HG03066 (cell line): ENCODE measurements at regions not wholly inside any gene's neighbourhood (a gene's known extent, or its start where the extent isn't known, plus 50 kb on each side); places are given as distances from the start of the nearest gene placed in this dataset.

ENCODE experiments used
- ATAC-seq: cut with Tn5 transposase; IDR thresholded peaks from one replicate; pipeline ENCODE4 v1.9.1; 2021; ENCODE audit warnings: low read depth; ENCODE audit not compliant: unreplicated experiment

DNA sequence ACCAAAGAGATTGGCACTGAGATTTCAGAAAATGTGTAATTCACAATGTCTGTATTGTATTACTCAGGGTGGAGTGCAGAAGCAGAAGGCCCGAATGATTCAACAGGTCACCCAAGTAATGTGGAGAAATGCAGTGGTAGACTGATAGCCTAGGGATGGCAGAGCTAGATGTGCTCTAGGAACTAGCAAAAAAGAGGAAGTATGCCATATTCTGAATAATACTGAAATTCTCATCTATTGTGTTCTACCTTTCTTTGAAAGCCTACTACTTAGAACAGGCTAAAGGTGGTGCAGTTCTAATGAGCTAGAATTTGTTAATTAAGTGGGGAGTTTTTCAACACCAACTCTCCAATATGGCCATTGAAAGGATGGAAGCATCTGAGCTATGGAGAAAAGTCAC is 1449.8 kb upstream of the MIR17HG start:
- no peak for ATAC-seq

DNA sequence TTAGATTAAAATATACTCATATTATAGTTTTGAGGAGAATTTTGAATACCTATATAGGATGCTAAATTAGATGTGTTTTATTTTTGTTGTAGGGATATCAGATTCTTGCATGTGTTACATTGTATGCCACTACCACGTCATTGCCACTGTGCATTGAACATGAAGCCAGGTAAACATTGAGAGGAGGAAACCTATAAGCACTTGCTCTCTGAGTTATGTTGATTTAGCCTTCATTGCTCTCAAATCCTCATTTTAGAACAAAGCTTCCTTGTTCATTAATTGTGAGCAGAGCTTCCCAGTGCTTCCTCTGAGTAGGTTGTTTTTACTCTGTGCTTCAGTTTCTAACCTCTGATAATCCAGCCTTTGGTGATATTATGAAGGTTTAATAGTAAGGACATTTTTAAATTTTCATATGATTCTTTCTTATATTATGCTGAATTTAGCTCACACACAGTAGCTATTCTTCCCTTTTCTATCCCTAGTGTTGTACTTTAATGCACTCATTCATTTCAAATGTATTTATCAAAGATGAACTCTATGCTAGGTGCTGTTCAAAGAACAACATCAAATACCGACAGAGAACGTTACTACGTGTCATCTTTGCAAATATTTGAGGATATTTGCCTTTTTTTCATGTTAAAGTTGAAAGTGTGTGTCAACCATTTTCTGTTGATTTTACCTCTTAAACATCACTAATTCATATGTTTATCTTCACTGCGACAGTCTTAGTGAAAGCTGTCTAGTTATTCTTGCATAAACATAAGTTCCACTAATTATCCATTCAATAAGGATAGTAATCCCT is 1448.0 kb upstream of the MIR17HG start:
- ATAC-seq, result no peak

DNA sequence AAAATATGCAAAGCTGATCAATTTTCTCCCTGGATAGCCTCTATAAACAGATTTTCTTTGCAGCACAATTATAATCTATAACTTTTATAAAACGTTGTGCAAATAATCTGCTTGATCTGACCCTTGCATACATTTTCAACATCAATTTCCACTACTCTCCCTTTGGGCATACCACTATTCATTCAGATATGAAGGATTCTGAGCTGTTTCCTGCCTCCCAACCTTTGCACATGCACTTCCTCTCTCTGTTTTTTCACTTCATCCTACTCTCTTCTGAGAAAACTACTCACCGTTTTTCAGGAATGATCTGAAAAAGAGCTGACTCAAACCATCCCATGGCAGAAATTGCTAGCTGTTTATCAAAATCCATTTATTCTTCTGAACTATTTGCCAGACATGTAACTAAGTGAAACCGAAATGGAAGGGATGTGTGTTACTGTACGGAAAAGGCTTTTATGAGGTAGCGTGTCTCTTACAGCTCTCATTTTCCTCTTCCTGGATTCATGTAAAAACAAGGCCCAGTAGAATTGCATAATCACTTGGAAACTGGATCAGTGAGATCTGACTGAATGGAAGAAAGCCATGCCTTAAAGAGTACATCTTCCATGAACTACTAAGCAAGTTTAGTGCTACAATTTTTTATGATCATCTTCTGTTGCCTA is 1447.3 kb upstream of the MIR17HG start:
- no peak for ATAC-seq

DNA sequence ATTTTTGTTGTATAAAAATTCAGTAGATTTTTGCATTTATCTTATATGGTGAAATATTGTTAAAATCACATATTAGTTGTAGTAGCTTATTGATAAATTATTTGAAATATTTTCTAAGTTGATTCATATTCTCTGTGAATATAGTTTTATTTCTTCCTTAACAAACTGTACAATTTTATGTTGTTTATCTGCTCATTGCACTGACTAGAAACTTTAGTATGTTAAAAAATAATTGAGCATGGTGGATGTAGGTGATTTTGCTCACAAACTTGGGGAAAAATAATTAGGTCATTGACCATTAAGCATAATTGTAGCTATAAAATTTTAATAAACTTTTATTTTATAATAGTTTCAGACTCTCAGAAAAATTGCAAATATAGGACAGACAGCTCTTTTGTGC is 1445.3 kb upstream of the MIR17HG start:
- no peak for ATAC-seq

DNA sequence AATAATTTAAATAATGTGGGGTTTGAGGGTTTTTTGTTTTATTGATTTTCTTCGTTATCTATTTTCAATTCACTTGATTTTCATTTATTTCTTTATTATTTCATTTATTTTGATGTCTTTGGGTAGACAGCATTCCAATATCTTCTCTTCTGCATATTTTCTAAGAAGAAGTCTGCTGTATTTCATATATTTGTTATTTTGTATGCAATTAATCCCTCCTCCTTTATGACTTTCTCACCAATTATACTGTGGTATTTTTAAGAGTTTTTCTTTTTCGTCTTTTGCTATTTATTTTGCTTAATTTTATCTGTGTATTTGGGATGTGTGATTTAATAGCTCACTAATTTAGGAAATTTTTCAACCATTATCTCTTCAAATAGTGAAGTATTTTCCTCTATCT is 1444.4 kb upstream of the MIR17HG start:
- ATAC-seq, result no peak

DNA sequence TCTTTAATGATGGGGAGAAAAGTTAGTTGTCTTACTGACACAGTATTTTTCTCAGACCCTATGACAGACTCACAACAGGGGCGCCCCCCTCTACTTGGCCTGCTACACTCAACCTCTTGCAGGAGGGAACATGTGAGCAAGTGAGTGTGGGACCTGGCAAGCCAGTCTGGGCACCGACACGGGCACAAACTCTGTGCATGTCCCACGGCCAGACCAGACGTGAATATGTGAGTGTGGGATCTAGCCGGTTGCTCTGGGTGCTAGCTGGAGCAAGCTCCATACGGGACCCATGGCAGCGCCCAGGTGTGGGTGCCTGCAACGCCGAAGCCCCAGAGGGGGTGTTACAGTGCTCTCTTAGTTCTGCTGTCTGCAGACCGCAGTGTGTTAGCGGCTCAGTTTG is 1437.3 kb upstream of the MIR17HG start:
- no peak for ATAC-seq

DNA sequence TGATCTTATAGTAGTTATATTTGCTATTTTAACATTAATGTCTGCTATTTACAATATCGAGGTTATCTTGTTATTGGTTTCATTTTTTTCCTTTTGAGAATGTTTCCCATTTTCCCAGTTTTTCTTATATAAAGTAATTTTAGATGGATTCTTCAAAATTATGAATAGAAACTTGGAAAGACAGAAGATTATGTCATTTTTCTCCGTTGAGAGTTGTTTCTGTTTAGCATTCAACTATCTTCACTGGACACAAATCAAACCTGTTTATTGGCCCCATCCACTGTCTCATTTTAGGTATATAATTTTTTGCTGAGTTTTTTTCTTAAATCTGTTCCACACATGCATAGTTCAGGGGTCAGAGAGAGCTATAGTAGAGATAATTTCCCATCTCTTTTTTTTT is 1430.9 kb upstream of the MIR17HG start:
- no peak for ATAC-seq

DNA sequence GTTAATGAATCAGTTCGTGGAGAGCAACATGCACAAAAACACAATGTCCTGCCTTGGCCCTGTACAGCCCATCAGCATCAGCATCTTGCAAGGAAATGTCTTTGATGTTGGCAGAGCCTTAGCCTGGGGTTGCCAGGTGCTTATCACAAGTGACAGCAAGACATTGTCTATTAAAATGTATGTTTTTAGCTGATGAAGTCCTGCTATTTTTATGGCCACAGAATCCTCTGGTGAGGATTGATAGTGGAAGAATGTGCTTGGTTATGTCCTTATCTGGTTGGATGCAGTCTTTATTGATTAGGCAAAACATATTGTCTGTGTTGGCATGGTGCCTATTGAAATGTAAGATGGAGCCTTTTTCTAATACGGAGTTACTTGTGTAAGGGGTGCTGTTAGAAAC is 1427.0 kb upstream of the MIR17HG start:
- no peak for ATAC-seq

DNA sequence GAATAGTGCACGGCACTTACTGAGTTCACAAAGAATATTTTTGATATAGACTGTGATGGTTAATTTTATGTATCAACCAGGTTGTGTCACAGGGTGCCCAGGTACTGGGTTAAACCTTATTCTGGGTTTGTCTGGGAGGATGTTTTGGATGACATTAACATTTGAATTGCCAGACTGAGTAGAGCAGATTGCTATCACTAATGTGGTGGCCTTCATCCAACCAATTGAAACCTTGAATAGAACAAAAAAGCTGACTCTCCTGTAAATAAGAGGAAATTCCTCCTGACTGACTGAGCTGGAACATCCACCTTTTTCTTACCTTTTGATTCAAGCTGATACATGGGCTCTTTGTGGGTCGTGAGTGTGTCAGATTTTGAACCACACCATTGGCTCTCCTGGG is 1424.4 kb upstream of the MIR17HG start:
- no peak for ATAC-seq

DNA sequence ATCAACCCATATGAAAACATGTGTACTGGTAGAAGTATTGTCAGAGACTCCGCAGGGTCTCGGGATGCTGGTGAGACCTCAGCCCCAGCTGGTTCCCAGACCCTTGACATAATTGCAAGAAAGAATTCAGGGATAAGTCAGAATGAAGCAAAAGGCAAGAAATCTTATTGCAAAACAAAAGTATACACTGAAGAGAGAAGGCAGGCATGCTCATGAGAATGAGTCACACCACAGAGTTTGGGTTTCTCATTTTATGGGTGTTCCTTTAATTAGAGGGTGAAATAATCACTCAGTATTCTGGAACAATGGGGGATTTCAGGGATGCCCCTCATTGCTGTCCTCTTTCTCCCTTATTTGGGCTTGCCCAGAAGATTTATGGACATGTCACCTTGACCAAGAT is 1423.8 kb upstream of the MIR17HG start:
- no peak for ATAC-seq

DNA sequence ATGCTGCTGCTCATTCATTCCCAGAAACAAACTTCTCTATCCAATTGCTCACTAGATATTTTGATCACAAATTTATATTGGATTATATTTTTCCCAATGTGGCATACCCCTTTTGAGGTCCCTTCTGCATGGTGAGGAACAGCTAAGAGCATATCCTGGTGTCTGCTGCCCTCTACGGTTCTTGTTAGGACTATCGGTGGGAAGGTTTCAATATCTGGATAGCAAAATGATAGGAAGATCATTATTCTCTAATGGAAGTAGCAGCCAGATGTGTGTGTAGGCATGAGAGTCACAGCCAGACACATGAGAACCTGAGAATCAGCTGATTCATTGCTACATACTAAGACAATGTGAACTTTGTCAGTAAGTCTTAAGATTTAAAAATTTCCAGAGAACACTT is 1422.4 kb upstream of the MIR17HG start:
- no peak for ATAC-seq

DNA sequence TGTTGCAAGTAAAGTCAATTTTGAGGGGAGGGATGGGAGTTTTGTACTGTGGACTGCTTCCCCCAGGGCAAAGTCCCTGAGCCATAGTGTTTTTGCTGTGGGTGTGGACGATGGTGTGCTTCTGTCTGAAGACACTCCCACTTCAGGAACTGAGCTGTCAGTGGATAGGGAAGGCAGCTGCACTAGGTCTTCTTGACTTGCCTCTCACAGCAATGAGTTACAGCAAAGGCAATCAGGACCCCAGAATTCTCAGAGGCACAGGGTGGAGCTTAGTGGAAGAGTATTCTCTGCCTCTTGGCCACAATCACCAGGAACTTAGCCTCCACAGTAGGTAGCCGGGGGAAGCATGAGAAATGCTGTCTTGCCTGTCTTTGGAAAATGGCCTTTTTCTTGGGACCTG is 1416.6 kb upstream of the MIR17HG start:
- no peak for ATAC-seq

DNA sequence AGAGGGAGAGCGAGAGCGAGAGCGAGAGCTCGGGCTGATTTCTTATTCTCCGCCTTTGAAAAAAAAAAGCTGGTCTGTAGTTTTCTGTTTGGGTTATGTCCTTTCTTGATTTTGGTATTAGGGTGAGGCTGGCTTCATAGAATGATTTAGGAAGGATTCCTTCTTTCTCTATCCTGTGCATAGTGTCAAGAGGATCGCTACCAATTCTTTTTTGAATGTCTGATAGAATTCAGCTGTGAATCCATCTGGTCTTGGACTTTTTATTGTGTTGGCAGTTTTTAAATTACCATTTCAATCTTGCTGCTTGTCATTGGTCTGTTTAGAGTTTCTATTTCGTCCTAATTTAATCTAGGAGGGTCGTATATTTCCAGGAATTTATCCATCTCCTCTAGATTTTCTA is 1414.6 kb upstream of the MIR17HG start:
- no peak for ATAC-seq

DNA sequence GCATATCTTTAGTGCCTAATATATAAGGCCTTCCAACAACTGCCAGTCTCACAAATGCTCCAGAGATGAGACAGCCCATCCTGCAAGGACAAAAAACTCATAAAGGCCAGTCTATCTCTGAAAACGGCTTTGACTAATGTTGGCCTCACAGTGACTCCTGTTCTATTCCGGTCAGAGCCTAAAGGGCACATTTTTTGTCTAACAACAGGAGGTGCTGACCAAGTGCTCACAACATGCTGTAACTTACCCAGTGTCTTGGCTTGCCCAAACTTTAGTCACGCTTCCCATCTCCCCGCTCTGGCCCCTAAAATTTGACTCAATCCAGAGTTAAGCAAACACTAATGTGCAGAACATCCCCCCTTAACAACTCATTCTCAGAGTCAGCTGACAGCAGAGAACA is 1411.2 kb upstream of the MIR17HG start:
- no peak for ATAC-seq

DNA sequence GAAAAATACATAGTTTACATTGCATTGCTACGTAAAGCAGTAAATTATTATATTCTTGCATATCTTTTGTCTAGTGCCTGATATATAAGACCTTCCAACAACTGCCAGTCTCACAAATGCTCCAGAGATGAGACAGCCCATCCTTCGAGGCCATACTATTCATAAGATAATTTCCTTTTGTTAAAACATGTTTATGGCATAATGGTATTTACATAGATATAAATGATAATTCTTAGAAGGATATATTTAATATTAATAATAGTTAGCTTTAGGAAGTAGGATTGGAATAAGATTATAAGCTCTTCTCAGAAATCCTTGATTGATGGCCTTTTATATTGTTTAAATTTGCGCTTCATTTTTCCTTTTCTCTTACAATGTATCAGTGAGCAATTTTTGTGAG is 1410.1 kb upstream of the MIR17HG start:
- ATAC-seq, result no peak

DNA sequence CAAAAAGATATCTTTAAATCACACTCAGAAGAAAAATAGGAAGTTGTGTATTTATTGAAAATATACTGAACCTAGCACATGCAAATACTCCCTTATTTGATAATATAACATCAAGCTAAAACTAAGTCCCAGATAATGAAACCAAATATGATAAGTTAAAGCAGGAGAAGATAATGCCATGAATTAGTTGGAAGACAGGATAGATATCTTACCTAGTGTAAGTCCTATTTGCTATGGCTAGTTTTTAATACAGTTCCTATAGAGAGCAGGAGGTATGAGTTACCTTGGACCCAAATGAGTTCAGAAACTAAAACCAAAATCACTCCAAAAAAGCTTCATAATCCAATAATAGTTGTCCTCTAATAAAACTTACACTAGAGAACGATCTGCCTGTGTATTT is 1407.1 kb upstream of the MIR17HG start:
- ATAC-seq, result no peak

DNA sequence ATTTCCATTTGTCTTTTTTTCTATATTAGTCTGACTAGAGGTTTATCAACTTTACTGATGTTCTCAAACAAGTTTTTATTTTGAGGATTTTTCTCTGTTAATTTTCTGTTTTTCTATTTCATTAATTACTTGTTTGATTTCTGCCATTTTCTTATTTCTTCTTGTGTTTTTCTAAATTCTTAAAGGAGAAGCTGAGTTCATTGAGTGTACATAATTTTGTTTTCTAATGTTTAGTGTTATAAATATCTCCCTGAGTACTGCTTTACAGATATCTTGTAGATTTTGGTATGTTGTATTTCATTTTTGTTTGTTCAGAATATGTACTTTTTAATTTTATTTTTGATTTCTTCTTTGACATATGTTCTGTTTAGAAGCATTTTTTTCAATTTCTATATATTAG is 1404.3 kb upstream of the MIR17HG start:
- ATAC-seq, result no peak

DNA sequence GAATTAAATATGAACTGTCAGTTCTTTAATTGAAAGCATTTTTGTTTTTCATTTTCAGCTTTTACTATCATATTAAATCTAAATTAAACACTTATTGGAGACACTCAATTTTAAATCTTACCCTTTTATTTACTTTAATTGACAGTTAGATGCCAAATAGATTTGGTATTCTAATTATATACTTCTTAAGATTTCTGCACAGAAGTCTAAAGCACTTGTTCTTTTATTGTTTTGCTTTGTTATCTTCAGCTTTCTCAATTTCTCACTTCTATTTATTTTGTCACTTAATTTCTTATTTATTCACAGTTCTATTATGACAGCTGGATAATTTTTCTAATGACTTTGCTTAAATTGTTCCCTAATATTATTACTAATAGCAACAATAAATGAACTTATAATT is 1397.3 kb upstream of the MIR17HG start:
- no peak for ATAC-seq

DNA sequence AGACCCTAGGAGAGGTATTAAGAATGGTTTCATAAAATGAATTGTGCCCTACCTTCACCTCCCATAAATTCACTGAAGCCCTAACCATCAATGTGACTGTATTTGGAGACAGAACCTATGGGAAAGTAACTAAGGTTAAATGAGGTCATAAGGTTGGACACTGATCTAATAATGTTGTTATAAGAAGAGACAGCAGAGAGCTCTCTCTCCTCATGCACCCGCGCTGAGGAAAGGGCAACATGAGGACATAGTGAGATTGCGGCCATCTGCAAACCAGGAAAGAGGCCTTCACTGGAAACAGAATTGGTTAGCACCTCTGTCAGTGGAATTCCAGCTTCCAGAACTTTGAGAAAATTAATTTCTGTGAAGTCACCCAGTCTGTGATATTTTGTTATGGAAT is 1396.1 kb upstream of the MIR17HG start:
- ATAC-seq, result no peak

DNA sequence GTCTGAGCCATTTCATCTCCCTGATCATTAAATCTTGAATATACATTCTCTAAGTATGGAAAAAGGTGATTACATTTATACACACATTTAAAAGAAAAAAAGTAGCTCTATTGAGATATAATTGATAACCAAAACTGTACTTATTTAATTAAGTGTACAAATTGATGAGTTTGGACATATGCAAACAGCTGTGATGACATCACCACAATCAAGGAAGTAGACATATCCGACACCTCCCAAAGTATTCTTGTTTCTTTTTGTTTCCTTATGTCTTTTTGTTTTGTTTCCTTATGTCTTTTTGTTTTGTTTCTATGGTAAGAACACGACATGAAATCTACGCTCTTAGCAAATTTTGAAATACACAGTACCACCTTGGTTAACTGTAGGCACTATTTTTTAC is 1393.9 kb upstream of the MIR17HG start:
- ATAC-seq, result no peak

DNA sequence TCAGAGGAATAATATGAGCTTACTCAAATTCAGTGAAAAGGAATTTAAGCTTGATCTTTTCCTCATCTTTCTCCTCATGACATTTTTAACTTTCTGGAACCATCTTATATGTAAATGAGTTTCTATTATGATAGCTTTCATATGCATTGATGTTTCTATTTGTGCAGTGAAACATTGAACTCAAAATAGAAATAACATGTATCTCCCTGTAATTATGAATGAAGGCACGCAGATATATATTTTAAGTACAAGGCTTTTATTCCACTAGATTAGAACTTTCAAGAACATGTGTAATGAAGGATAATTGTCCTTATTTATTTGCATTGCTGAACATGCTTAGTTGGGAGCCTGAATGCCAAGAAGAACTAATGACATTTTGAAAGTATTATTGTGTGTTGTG is 1391.7 kb upstream of the MIR17HG start:
- no peak for ATAC-seq

DNA sequence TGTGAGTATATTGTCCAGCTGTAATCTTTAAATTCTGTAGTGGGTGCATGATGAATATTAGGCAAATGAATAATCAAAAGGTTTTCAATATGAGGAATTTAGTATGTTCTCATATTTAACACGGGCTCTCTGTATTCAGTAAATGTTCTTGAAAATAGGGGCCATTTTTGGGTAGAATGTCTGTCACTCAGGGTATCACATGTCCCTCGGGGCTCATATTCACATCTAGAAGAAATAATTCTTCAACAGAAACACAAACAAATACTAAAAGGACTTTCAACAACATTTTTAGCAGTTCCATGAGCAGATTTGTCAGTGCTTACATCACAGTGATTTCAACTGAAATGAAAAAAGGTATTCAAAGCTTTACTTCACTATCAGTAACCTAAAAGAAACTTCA is 1388.4 kb upstream of the MIR17HG start:
- no peak for ATAC-seq
